Small intestine (tissue), 7 donors: ENCODE measurements at regions not wholly inside any gene's neighbourhood (a gene's known extent, or its start where the extent isn't known, plus 50 kb on each side); places are given as distances from the start of the nearest gene placed in this dataset.

Experiments used
- DNase-seq, 2 donors: peaks; one replicate each; pipeline versions ENCODE4 v3.0.0 to v3.0.0-alpha.2; 2013
- FAIRE-seq: peaks from 2 replicates; lab custom pipeline; 2012; peaks lifted over from hg19 to GRCh38; lab: Jason Lieb, UNC
- H3K27ac ChIP-seq, 3 donors: one replicate each; pipeline ENCODE4 v1.5.1; 2013; ENCODE audit warnings: low read length in 2 of 3, mild to moderate bottlenecking in 2 of 3, control low read depth in 1 of 3, inconsistent platforms in 1 of 3, low read depth in 1 of 3, moderate library complexity in 1 of 3
- H3K27me3 ChIP-seq, 3 donors: one replicate each; pipeline ENCODE4 v1.6.1; 2013; ENCODE audit warnings: low read length in 3 of 3, inconsistent platforms in 1 of 3; ENCODE audit not compliant: control insufficient read depth in 3 of 3, insufficient read depth in 3 of 3
- H3K36me3 ChIP-seq, 3 donors: one replicate each; pipeline ENCODE4 v1.6.1; 2013; ENCODE audit warnings: low read length in 3 of 3, inconsistent platforms in 1 of 3, low read depth in 1 of 3, mild to moderate bottlenecking in 1 of 3, moderate library complexity in 1 of 3; ENCODE audit not compliant: control insufficient read depth in 3 of 3, insufficient read depth in 2 of 3
- H3K4me1 ChIP-seq, 3 donors: one replicate each; pipeline ENCODE4 v1.6.1; 2013; ENCODE audit warnings: low read length in 2 of 3, inconsistent platforms in 1 of 3, low read depth in 1 of 3, mild to moderate bottlenecking in 1 of 3, moderate library complexity in 1 of 3; ENCODE audit not compliant: control insufficient read depth in 3 of 3, insufficient read depth in 2 of 3
- H3K4me3 ChIP-seq, 3 donors: one replicate each; pipeline ENCODE4 v1.5.1; 2013; ENCODE audit warnings: low read length in 3 of 3, control low read depth in 1 of 3, inconsistent platforms in 1 of 3, low read depth in 1 of 3, mild to moderate bottlenecking in 1 of 3, moderate library complexity in 1 of 3
- H3K9me3 ChIP-seq, 2 donors: one replicate each; pipeline ENCODE4 v1.6.1; 2013; ENCODE audit warnings: low read depth in 1 of 2, low read length in 1 of 2; ENCODE audit not compliant: control insufficient read depth in 2 of 2, insufficient read depth in 1 of 2
- WGBS, 3 donors: extraction: QIAGEN DNeasy Blood & Tissue Kit; methylation state at CpG; one replicate each; pipeline ENCODE4 v1.1.7; 2013; 5-methylcytosine and 5-hydroxymethylcytosine counted together
- donor health status: healthy with polysubstance abuse.
- donor health status: control.
- donor health status: control.
- donor health status: Bipolar disorder and iron deficiency.
- donor health status: healthy.

GRCh38 chr10:107299606-107300005 is 135.1 kb upstream of the SORCS1 start:
- no peak for FAIRE-seq
- H3K27me3 ChIP-seq: no peaks in the 10 kb centered on the region

GRCh38 chr10:107284187-107284586 is 119.7 kb upstream of the SORCS1 start:
- Histone ChIP-seq H3K27me3 (no peaks in the 10 kb centered on the region), H3K4me1 (peaks cover 0 to 7% (median 0%) of the 10 kb centered on the region in 3 donors), H3K36me3 (no peaks in the 10 kb centered on the region), H3K9me3 (no peaks in the 10 kb centered on the region), H3K27ac (no peak overlapping the region), H3K4me3 (no peak overlapping the region)
- no peak for FAIRE-seq
- 77 to 90% (median 82%) methylated on average over 2 of the region's 2 CpGs for WGBS, 3 donors
- no peak for DNase-seq

More at GRCh38 chr10:107299606-107300005, 135.1 kb upstream of the SORCS1 start:
- Histone ChIP-seq H3K4me1 (no peaks in the 10 kb centered on the region), H3K9me3 (no peaks in the 10 kb centered on the region), H3K27ac (no peak overlapping the region), H3K36me3 (no peaks in the 10 kb centered on the region), H3K4me3 (no peak overlapping the region)
- DNase-seq: no peak
- 79 to 88% (median 87%) methylated on average over 2 of the region's 2 CpGs for WGBS, 3 donors

GRCh38 chr10:107280293-107280692 is 115.8 kb upstream of the SORCS1 start:
- no peak overlapping the region for H3K27ac ChIP-seq
- WGBS, 3 donors: 4 to 32% (median 18%) methylated on average over 3 of the region's 3 CpGs
- peak; percentile 33 for FAIRE-seq

GRCh38 chr10:107277591-107277990 is 113.1 kb upstream of the SORCS1 start:
- H3K4me1 ChIP-seq: peaks cover 0 to 7% (median 0%) of the 10 kb centered on the region in 3 donors
- H3K27ac ChIP-seq: no peak overlapping the region
- no peaks in the 10 kb centered on the region for H3K9me3 ChIP-seq
- no peaks in the 10 kb centered on the region for H3K36me3 ChIP-seq
- H3K4me3 ChIP-seq: no peak overlapping the region
- DNase-seq (no peak), FAIRE-seq (no peak)
- WGBS, 3 donors: 81 to 87% (median 82%) methylated on average over 2 of the region's 2 CpGs
- no peaks in the 10 kb centered on the region for H3K27me3 ChIP-seq

More at GRCh38 chr10:107280293-107280692, 115.8 kb upstream of the SORCS1 start:
- Histone ChIP-seq H3K27me3 (no peaks in the 10 kb centered on the region), H3K36me3 (no peaks in the 10 kb centered on the region), H3K9me3 (no peaks in the 10 kb centered on the region), H3K4me1 (peaks cover 0 to 7% (median 0%) of the 10 kb centered on the region in 3 donors), H3K4me3 (no peak overlapping the region)
- DNase-seq: peak; percentile 86 to 96

- Histone ChIP-seq H3K9me3 (no peaks in the 10 kb centered on the region), H3K36me3 (no peaks in the 10 kb centered on the region), H3K4me1 (peaks cover 0 to 7% (median 0%) of the 10 kb centered on the region in 3 donors), H3K27me3 (no peaks in the 10 kb centered on the region), H3K27ac (no peak overlapping the region), H3K4me3 (no peak overlapping the region)
- DNase-seq (no peak), FAIRE-seq (no peak)
- WGBS, 3 donors: 74 to 82% (median 80%) methylated on average over 3 of the region's 3 CpGs
Observed at GRCh38 chr10:107275806-107276205, 111.3 kb upstream of the SORCS1 start.

GRCh38 chr10:107269626-107270025 is 105.1 kb upstream of the SORCS1 start:
- Histone ChIP-seq H3K4me1 (no peaks in the 10 kb centered on the region), H3K36me3 (no peaks in the 10 kb centered on the region), H3K4me3 (no peak overlapping the region), H3K27me3 (no peaks in the 10 kb centered on the region), H3K9me3 (no peaks in the 10 kb centered on the region), H3K27ac (no peak overlapping the region)
- FAIRE-seq: no peak
- DNase-seq: no peak

GRCh38 chr10:107264742-107265141 is 100.2 kb upstream of the SORCS1 start:
- WGBS, 3 donors: 35 to 55% (median 49%) methylated on average over 6 of the region's 6 CpGs
- Histone ChIP-seq H3K4me1 (no peaks in the 10 kb centered on the region), H3K9me3 (peaks cover 0 to 3% of the 10 kb centered on the region in 2 donors), H3K27me3 (no peaks in the 10 kb centered on the region), H3K27ac (no peak overlapping the region), H3K4me3 (no peak overlapping the region), H3K36me3 (no peaks in the 10 kb centered on the region)
- DNase-seq: no peak
- no peak for FAIRE-seq

GRCh38 chr10:107244122-107244521 is 79.6 kb upstream of the SORCS1 start:
- no peak for FAIRE-seq
- Histone ChIP-seq H3K9me3 (no peaks in the 10 kb centered on the region), H3K36me3 (no peaks in the 10 kb centered on the region), H3K27ac (no peak overlapping the region), H3K4me3 (no peak overlapping the region), H3K4me1 (no peaks in the 10 kb centered on the region), H3K27me3 (no peaks in the 10 kb centered on the region)
- DNase-seq: no peak
- WGBS, 3 donors: 77 to 85% (median 83%) methylated on average over 5 of the region's 5 CpGs

GRCh38 chr10:107238275-107238674 is 73.8 kb upstream of the SORCS1 start:
- Histone ChIP-seq H3K4me1 (no peaks in the 10 kb centered on the region), H3K36me3 (no peaks in the 10 kb centered on the region), H3K4me3 (no peak overlapping the region), H3K27ac (no peak overlapping the region), H3K9me3 (no peaks in the 10 kb centered on the region), H3K27me3 (no peaks in the 10 kb centered on the region)
- DNase-seq (no peak), FAIRE-seq (no peak)
- 69 to 83% (median 73%) methylated on average over 4 of the region's 4 CpGs for WGBS, 3 donors
